CD14-positive monocyte (primary cell): ENCODE measurements at regions not wholly inside any gene's neighbourhood (a gene's known extent, or its start where the extent isn't known, plus 50 kb on each side); places are given as distances from the start of the nearest gene placed in this dataset.

Experiments
- DNase-seq, 3 donors: peaks; one replicate each; pipeline ENCODE4 v3.0.0-alpha.2; 2011 to 2022
- H2AFZ ChIP-seq: 2 replicates; pipeline ENCODE4 v1.6.0; 2012; ENCODE audit warnings: mild to moderate bottlenecking, low read depth, low read length, inconsistent platforms; ENCODE audit not compliant: insufficient read depth, poor library complexity, severe bottlenecking
- H3K27ac ChIP-seq, 2 donors: 1 replicate in 1 of 2; 2 replicates in 1 of 2; pipeline ENCODE4 v1.5.1; 2012 to 2013; ENCODE audit warnings: low read length in 2 of 2, control low read depth in 1 of 2, inconsistent platforms in 1 of 2, low read depth in 1 of 2, mild to moderate bottlenecking in 1 of 2
- H3K27me3 ChIP-seq, 2 donors: one replicate each; pipeline versions ENCODE4 v1.6.0 to v1.6.1; 2011 to 2013; ENCODE audit warnings: low read length in 2 of 2; ENCODE audit not compliant: control insufficient read depth in 2 of 2, insufficient read depth in 2 of 2
- H3K36me3 ChIP-seq, 2 donors: replicated peaks in 1 of 2; 1 replicate in 1 of 2; 2 replicates in 1 of 2; pipeline versions ENCODE4 v1.5.1 to v1.6.1; 2012 to 2013; ENCODE audit warnings: low read length in 2 of 2, control low read depth in 1 of 2, inconsistent platforms in 1 of 2, mild to moderate bottlenecking in 1 of 2; ENCODE audit not compliant: insufficient read depth in 2 of 2, control insufficient read depth in 1 of 2
- H3K4me1 ChIP-seq, 2 donors: 1 replicate in 1 of 2; 2 replicates in 1 of 2; pipeline versions ENCODE4 v1.5.1 to v1.6.1; 2012 to 2013; ENCODE audit warnings: low read length in 2 of 2, control low read depth in 1 of 2, inconsistent platforms in 1 of 2, mild to moderate bottlenecking in 1 of 2, moderate library complexity in 1 of 2; ENCODE audit not compliant: insufficient read depth in 2 of 2, control insufficient read depth in 1 of 2
- H3K4me2 ChIP-seq: replicated peaks from 2 replicates; pipeline ENCODE3; 2012; ENCODE audit warnings: low read length, moderate library complexity, mild to moderate bottlenecking; ENCODE audit not compliant: poor library complexity, severe bottlenecking; ENCODE audit errors: extremely low read depth
- H3K4me3 ChIP-seq, 3 experiments: fragments of 200-600 bp in 1 of 3; sonication (generic) in 1 of 3; replicated peaks in 1 of 3; 1 replicate in 2 of 3; 2 replicates in 1 of 3; pipeline ENCODE4 v1.5.1; 2011 to 2013; ENCODE audit warnings: low read length in 3 of 3, mild to moderate bottlenecking in 3 of 3, control low read depth in 2 of 3, low read depth in 2 of 3, inconsistent platforms in 1 of 3, moderate library complexity in 1 of 3
- H3K79me2 ChIP-seq: 2 replicates; pipeline ENCODE4 v1.6.0; 2012; ENCODE audit warnings: mild to moderate bottlenecking, control low read depth, inconsistent platforms, low read length, moderate library complexity; ENCODE audit not compliant: insufficient read depth
- H3K9ac ChIP-seq: 2 replicates; pipeline ENCODE4 v1.6.0; 2017; ENCODE audit warnings: low read length, mild to moderate bottlenecking; ENCODE audit not compliant: insufficient read depth, poor library complexity, severe bottlenecking
- H3K9me3 ChIP-seq, 2 donors: replicated peaks in 1 of 2; 1 replicate in 1 of 2; 2 replicates in 1 of 2; pipeline versions ENCODE4 v1.5.1 to v1.6.1; 2012 to 2013; ENCODE audit warnings: low read length in 2 of 2, control low read depth in 1 of 2; ENCODE audit not compliant: control insufficient read depth in 1 of 2, insufficient read depth in 1 of 2
- H4K20me1 ChIP-seq: 2 replicates; pipeline ENCODE4 v1.6.0; 2012; ENCODE audit warnings: mild to moderate bottlenecking, low read length, control low read depth, moderate library complexity; ENCODE audit not compliant: insufficient read depth
- H3K27ac Mint-ChIP-seq, 7 donors: one replicate each; pipeline ENCODE4 v1.8.0; 2020; ENCODE audit warnings: mild to moderate bottlenecking in 7 of 7, mixed read lengths in 7 of 7, moderate library complexity in 6 of 7, inconsistent platforms in 2 of 7
- H3K27me3 Mint-ChIP-seq, 3 donors: one replicate each; pipeline ENCODE4 v1.8.0; 2021 to 2022; ENCODE audit warnings: low read depth in 3 of 3, mild to moderate bottlenecking in 3 of 3, mixed read lengths in 3 of 3, moderate library complexity in 3 of 3, inconsistent platforms in 1 of 3
- H3K36me3 Mint-ChIP-seq, 2 donors: one replicate each; pipeline ENCODE4 v1.8.0; 2020; ENCODE audit warnings: mixed read lengths in 2 of 2, inconsistent platforms in 1 of 2, mild to moderate bottlenecking in 1 of 2
- H3K4me1 Mint-ChIP-seq: one replicate; pipeline ENCODE4 v1.8.0; 2020; ENCODE audit warnings: mild to moderate bottlenecking, mixed read lengths
- H3K4me3 Mint-ChIP-seq, 2 donors: one replicate each; pipeline ENCODE4 v1.8.0; 2020; ENCODE audit warnings: mild to moderate bottlenecking in 2 of 2, mixed read lengths in 2 of 2, moderate library complexity in 1 of 2
- H3K9me3 Mint-ChIP-seq, 7 donors: one replicate each; pipeline ENCODE4 v1.8.0; 2020 to 2022; ENCODE audit warnings: mixed read lengths in 7 of 7, mild to moderate bottlenecking in 6 of 7, moderate library complexity in 6 of 7, inconsistent platforms in 2 of 7
- WGBS: methylation state at CpG from one replicate; pipeline ENCODE4 v1.1.5; 2013; ENCODE audit warnings: missing lambda C conversion rate; ENCODE audit not compliant: insufficient coverage; 5-methylcytosine and 5-hydroxymethylcytosine counted together
- intact Hi-C, 2 donors: fragments of 100-400 bp; cut with micrococcal nuclease; formaldehyde crosslinking; loops; one replicate each; pipeline versions ENCODE4 v1.15.0 to v1.15.1; 2023
- TF ChIP-seq, protein P1 (sequence below): fragments of 200-600 bp; IDR thresholded peaks from one replicate; pipeline ENCODE4 v1.8.0; 2022; ENCODE audit warnings: antibody characterized with exemption, mild to moderate bottlenecking

GRCh38 chr13:63090524-63090923 lies 1674.9 kb upstream of the PCDH20 start:
- H3K4me3 ChIP-seq, result no peak overlapping the region
- no peaks in the 10 kb centered on the region for H3K27me3 ChIP-seq
- TF ChIP-seq, protein P1, sequence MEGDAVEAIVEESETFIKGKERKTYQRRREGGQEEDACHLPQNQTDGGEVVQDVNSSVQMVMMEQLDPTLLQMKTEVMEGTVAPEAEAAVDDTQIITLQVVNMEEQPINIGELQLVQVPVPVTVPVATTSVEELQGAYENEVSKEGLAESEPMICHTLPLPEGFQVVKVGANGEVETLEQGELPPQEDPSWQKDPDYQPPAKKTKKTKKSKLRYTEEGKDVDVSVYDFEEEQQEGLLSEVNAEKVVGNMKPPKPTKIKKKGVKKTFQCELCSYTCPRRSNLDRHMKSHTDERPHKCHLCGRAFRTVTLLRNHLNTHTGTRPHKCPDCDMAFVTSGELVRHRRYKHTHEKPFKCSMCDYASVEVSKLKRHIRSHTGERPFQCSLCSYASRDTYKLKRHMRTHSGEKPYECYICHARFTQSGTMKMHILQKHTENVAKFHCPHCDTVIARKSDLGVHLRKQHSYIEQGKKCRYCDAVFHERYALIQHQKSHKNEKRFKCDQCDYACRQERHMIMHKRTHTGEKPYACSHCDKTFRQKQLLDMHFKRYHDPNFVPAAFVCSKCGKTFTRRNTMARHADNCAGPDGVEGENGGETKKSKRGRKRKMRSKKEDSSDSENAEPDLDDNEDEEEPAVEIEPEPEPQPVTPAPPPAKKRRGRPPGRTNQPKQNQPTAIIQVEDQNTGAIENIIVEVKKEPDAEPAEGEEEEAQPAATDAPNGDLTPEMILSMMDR, result no peak
- H3K36me3 ChIP-seq, result no peaks in the 10 kb centered on the region
- no peak overlapping the region for H3K4me2 ChIP-seq
- Mint-ChIP-seq H3K36me3 (no peaks in the 10 kb centered on the region), H3K27me3 (peaks cover 0 to 3% (median 0%) of the 10 kb centered on the region in 3 donors), H3K4me1 (no peaks in the 10 kb centered on the region), H3K9me3 (peaks cover 0 to 3% (median 0%) of the 10 kb centered on the region in 7 donors), H3K4me3 (no peak overlapping the region), H3K27ac (no peak overlapping the region)
- H4K20me1 ChIP-seq, result no peaks in the 10 kb centered on the region
- no peaks in the 10 kb centered on the region for H3K79me2 ChIP-seq
- no CpG with 5 or more reads among the region's 1 CpG for WGBS
- H2AFZ ChIP-seq, result no peak overlapping the region
- no peak for DNase-seq
- H3K27ac ChIP-seq, result no peak overlapping the region
- no peak overlapping the region for H3K9ac ChIP-seq
- H3K4me1 ChIP-seq, result no peaks in the 10 kb centered on the region
- intact Hi-C loops, result no loop called here
- no peaks in the 10 kb centered on the region for H3K9me3 ChIP-seq

- H3K79me2 ChIP-seq, result no peaks in the 10 kb centered on the region
- no peaks in the 10 kb centered on the region for H3K4me1 ChIP-seq
- H3K36me3 ChIP-seq, result no peaks in the 10 kb centered on the region
- H3K9me3 Mint-ChIP-seq, result peaks cover 0 to 3% (median 0%) of the 10 kb centered on the region in 7 donors
- no peak overlapping the region for H3K4me3 ChIP-seq
- no peaks in the 10 kb centered on the region for H3K27me3 ChIP-seq
- no CpG with 5 or more reads among the region's 1 CpG for WGBS
- intact Hi-C loops, result no loop called here
- H3K9me3 ChIP-seq, result peaks cover 0 to 1% of the 10 kb centered on the region in 2 donors
- no peak overlapping the region for H3K9ac ChIP-seq
- no peak overlapping the region for H2AFZ ChIP-seq
- no peak overlapping the region for H3K27ac ChIP-seq
- no peaks in the 10 kb centered on the region for H4K20me1 ChIP-seq
- H3K4me2 ChIP-seq, result no peak overlapping the region
- H3K36me3 Mint-ChIP-seq, result no peaks in the 10 kb centered on the region
- no peak for DNase-seq
- TF ChIP-seq, protein P1, result no peak
- H3K4me1 Mint-ChIP-seq, result no peaks in the 10 kb centered on the region
- H3K4me3 Mint-ChIP-seq, result no peak overlapping the region
- no peak overlapping the region for H3K27ac Mint-ChIP-seq
- peaks cover 0 to 1% (median 0%) of the 10 kb centered on the region in 3 donors for H3K27me3 Mint-ChIP-seq
Measured at GRCh38 chr13:63088226-63088625, 1672.6 kb upstream of the PCDH20 start.
